ENCODE measurements at regions not wholly inside any gene's neighbourhood (a gene's known extent, or its start where the extent isn't known, plus 50 kb on each side); places are given as distances from the start of the nearest gene placed in this dataset.
A peak's percentile ranks its signal among the peaks of the same experiment; 100 is the strongest.
"Not testable (repeated sequence)": the region's sequence is repeated elsewhere in the genome, so short reads cannot be mapped to it uniquely, and the experiment has no call there.

GRCh38 chr1:9442278-9442846 is 96.9 kb upstream of the SLC25A33 start:
- peak; percentile 62 for DNase-seq

- DNase-seq, result no peak
Measured at GRCh38 chr1:9442986-9443385, 96.3 kb upstream of the SLC25A33 start.

- peak; percentile 60 for DNase-seq
Measured at GRCh38 chr1:9443913-9444445, 95.3 kb upstream of the SLC25A33 start.

GRCh38 chr1:9444532-9444931 is 94.7 kb upstream of the SLC25A33 start:
- no peak for DNase-seq

GRCh38 chr1:9445081-9445480 is 94.2 kb upstream of the SLC25A33 start:
- DNase-seq, result not testable (repeated sequence)

- DNase-seq, result no peak
Measured at GRCh38 chr1:9447215-9447960, 91.9 kb upstream of the SLC25A33 start.

- no peak for DNase-seq
Measured at GRCh38 chr1:9448132-9449109, 90.8 kb upstream of the SLC25A33 start.

GRCh38 chr1:9449110-9449627 is 90.1 kb upstream of the SLC25A33 start:
- peak; percentile 44 for DNase-seq

- no peak for DNase-seq
Measured at GRCh38 chr1:9449976-9450696, 89.1 kb upstream of the SLC25A33 start.

- no peak for DNase-seq
Measured at GRCh38 chr1:9451081-9451480, 88.2 kb upstream of the SLC25A33 start.

- no peak for DNase-seq
Measured at GRCh38 chr1:9452516-9453140, 86.6 kb upstream of the SLC25A33 start.

- DNase-seq, result no peak
Measured at GRCh38 chr1:9453375-9453774, 85.9 kb upstream of the SLC25A33 start.

GRCh38 chr1:9453779-9454418 is 85.4 kb upstream of the SLC25A33 start:
- no peak for DNase-seq

GRCh38 chr1:9454494-9455066 is 84.7 kb upstream of the SLC25A33 start:
- DNase-seq, result no peak

- peak; percentile 31 for DNase-seq
Measured at GRCh38 chr1:9455487-9456234, 83.6 kb upstream of the SLC25A33 start.

GRCh38 chr1:9456833-9457232 is 82.4 kb upstream of the SLC25A33 start:
- DNase-seq, result no peak

- no peak for DNase-seq
Measured at GRCh38 chr1:9459816-9460407, 79.4 kb upstream of the SLC25A33 start.

GRCh38 chr1:9465640-9466039 is 73.6 kb upstream of the SLC25A33 start:
- DNase-seq, result no peak

Data from kidney glomerular epithelial cell (primary cell).